C1 segment of cervical spinal cord (tissue), 14 donors: ENCODE measurements at regions not wholly inside any gene's neighbourhood (a gene's known extent, or its start where the extent isn't known, plus 50 kb on each side); places are given as distances from the start of the nearest gene placed in this dataset.
"Not testable (repeated sequence)": the region's sequence is repeated elsewhere in the genome, so short reads cannot be mapped to it uniquely, and the experiment has no call there.

ENCODE experiments used
- DNase-seq, 14 donors: peaks; one replicate each; lab custom pipeline; 2025; lab: John Stamatoyannopoulos, UW

GRCh38 chr1:245062741-245063305 lies 92.0 kb upstream of the KIF26B start:
- DNase-seq, result no peak

- not testable (repeated sequence) for DNase-seq
Observed at GRCh38 chr1:245061808-245062207, 93.0 kb upstream of the KIF26B start.

- peak in 1 of 14 donors; percentile 54 for DNase-seq
Observed at GRCh38 chr1:245060684-245061374, 94.0 kb upstream of the KIF26B start.

- DNase-seq, result no peak
Observed at GRCh38 chr1:245059806-245060424, 94.9 kb upstream of the KIF26B start.

GRCh38 chr1:245058882-245059281 lies 95.9 kb upstream of the KIF26B start:
- DNase-seq, result no peak

DNA sequence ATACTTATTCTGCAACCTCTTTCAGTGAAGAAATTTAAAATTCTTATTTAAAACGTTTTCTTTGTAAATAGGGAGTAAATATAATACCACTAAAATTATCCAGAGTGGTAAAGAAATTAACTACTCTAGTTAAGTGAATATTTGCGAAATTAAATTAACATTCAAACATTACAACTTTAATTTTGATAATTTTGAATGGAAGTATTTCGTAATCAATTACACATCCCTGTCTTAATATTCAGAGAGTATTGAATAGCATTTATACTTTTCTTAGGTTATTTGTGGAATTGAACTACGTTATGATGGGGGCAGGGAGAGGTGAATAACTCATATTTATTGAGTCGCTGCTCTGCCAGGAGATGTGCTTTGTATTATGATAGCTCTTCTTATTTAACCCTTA lies 96.3 kb upstream of the KIF26B start:
- no peak for DNase-seq

- no peak for DNase-seq
Observed at GRCh38 chr1:245056913-245057312, 97.9 kb upstream of the KIF26B start.

- not testable (repeated sequence) for DNase-seq
Observed at GRCh38 chr1:245056296-245056695, 98.5 kb upstream of the KIF26B start.

DNA sequence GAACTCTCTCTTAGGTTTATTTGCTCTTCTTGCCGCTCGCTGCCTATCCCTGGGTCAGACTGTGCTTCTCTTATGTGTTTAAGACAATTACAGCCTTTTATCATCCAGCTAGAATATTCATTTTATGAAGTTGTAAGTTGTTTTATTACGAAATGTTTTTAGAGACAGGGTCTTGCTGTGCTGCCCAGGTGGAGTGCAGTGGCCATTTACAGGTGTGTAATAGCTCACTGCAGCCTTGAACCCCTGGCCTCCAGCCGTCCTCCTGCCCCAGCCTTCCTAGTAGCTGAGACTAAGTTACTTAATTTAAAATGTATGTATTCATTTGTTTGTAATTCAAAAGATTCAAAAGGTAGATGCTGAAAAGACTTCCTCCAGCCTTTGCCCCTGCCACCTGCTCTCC lies 99.0 kb upstream of the KIF26B start:
- no peak for DNase-seq

GRCh38 chr1:245054507-245055270 lies 100.1 kb upstream of the KIF26B start:
- DNase-seq, result peak in 1 of 14 donors; percentile 15

DNA sequence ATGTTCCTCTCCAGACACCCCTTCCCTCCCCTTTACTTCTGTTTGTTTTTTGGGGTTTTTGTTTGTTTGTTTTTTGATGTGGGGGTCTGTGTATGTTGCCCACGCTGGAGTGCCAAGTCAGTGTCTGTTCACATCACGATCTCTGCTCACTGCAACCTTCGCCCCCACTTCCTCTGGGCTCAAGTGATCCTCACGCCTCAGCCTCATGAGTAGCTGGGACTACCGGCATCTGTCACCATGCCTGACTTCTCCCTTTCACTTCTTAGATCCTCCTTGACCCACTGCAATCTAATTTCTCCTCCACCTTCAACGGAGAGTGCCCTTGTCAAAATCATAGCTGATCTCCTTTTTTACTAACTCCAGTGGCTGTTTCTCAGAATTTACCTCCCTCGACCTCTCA lies 100.7 kb upstream of the KIF26B start:
- DNase-seq, result peak in 3 of 14 donors; percentile 6 to 22 (median 14)

GRCh38 chr1:245052258-245052657 lies 102.5 kb upstream of the KIF26B start:
- DNase-seq, result no peak

GRCh38 chr1:245051349-245052221 lies 103.2 kb upstream of the KIF26B start:
- DNase-seq, result peak in 4 of 14 donors; percentile 3 to 23 (median 13)

- DNase-seq, result peak in 1 of 14 donors; percentile 86
Observed at GRCh38 chr1:245046769-245047168, 108.0 kb upstream of the KIF26B start.

DNA sequence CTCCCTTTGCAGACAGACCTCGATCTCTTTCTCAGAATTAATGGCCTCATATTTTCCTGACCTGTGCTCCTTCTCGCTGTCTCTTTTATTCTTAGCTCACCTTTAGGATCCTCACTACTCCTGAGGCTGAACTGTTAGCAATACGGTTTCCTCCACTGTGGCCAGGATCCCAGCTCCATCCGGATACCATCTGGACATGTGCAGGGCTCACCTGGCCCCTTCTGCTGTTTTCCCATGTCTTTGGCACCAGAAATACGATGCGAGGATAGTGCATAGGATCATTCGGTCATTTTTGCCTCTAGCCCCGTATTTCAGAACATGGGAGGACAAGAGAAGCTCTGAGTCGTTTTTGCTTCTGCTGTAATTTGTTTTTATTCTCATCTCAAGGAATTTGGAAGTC lies 108.5 kb upstream of the KIF26B start:
- peak in 2 of 14 donors; percentile 21 to 95 for DNase-seq

- DNase-seq, result peak in 8 of 14 donors; percentile 20 to 79 (median 32)
Observed at GRCh38 chr1:245045087-245045881, 109.5 kb upstream of the KIF26B start.

GRCh38 chr1:245043611-245043940 lies 111.2 kb upstream of the KIF26B start:
- DNase-seq, result peak in 1 of 14 donors; percentile 10

DNA sequence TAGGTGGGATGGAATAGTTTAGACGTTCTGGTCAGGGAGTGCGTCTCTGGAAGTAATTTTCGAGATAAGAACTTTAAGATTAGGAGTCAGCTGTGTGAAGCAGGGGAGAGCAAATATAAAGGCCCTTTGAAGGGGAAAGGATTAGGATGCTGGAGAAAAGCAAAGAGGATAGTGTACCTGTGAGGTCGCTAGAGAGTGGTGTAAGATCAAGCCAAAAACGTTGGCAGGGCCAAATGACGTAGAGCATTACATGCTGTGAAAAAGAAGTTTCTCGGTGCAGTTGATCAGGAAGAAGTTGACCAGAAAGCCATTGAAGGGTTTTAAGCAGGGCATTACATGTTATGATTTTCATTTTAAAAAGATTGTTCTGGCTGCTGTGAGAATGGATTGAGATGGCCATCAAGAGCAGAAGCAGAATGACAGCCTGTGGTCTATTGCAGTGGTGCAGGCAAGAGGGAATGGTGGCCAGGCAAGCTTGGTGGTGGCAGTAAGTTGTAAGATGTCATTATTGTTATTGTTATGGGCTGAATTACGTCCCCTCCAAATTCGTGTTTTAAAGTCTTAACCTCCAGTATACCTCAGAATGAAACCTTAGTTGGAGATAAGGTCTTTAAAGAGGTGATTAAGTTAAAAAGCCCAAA lies 113.6 kb upstream of the KIF26B start:
- no peak for DNase-seq

DNA sequence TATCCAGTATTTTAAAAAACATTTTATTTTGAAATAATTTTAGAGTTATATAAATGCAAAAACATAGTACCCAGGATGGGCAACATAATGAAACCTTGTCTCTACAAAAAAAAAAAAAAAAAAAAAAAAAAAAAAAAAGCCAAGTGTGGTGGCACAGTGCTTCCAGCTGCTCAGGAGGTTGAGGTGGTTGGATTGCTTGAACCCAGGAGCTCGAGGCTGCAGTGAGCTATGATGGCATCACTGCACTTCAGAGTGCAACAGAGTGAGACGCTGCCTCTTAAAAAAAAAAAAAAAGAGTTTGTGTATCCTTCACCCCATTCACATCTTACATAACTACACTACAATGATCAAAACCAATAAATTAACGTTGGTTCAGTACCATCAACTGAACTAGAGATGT lies 115.6 kb upstream of the KIF26B start:
- DNase-seq, result no peak

- DNase-seq, result no peak
Observed at GRCh38 chr1:245036102-245036501, 118.7 kb upstream of the KIF26B start.
